HepG2 (cell line): ENCODE measurements at regions not wholly inside any gene's neighbourhood (a gene's known extent, or its start where the extent isn't known, plus 50 kb on each side); places are given as distances from the start of the nearest gene placed in this dataset.

Source experiments
- ATAC-seq: fragments of 200-7000 bp; cut with Tn5 transposase; 3 replicates; pipeline ENCODE4 v1.9.1; 2020; ENCODE audit warnings: mild to moderate bottlenecking, moderate library complexity
- BruUV-seq: library from RNA; stranded (reverse); fragments of 400-500 nt; replicated peaks from 2 replicates; lab custom pipeline; 2021; lab: Mats Ljungman, UMichigan
- CTCF ChIA-PET: fragments of 300-600 bp; formaldehyde crosslinking; extraction: SDS; loops from one replicate; lab custom pipeline; 2021; ENCODE audit warnings: low total read pairs, inconsistent platforms, low intra/inter-chr PET ratio; lab: Yijun Ruan, JAX
- POLR2A ChIA-PET: fragments of 350-600 bp; sonication (Branson Sonifier 250); formaldehyde crosslinking; loops from one replicate; lab custom pipeline; 2020; ENCODE audit warnings: antibody characterized with exemption, inconsistent platforms; lab: Yijun Ruan, JAX
- DNase-seq: peaks from one replicate; pipeline ENCODE4 v3.0.0-alpha.2; 2015; ENCODE audit warnings: low spot score
- FAIRE-seq: peaks from 3 replicates; lab custom pipeline; 2011; peaks lifted over from hg19 to GRCh38; lab: Jason Lieb, UNC
- H2AFZ ChIP-seq: one replicate; pipeline ENCODE4 v1.6.1; 2011; ENCODE audit warnings: low read length, inconsistent platforms
- H3K27ac ChIP-seq: fragments of 300-600 bp; 3 replicates; pipeline ENCODE4 v1.8.0; 2011; ENCODE audit warnings: mixed run types, mild to moderate bottlenecking, mixed read lengths, low read length, inconsistent platforms; ENCODE audit not compliant: insufficient read depth; ENCODE audit errors: extremely low read length
- H3K27me3 ChIP-seq, 2 experiments: fragments of 200-600 bp in 1 of 2; 2 replicates in 1 of 2; 3 replicates in 1 of 2; pipeline versions ENCODE4 v1.6.0 to v1.8.0; 2011; ENCODE audit warnings: low read length in 2 of 2, mild to moderate bottlenecking in 2 of 2, moderate library complexity in 2 of 2, inconsistent platforms in 1 of 2; ENCODE audit not compliant: insufficient read depth in 2 of 2, control insufficient read depth in 1 of 2
- H3K36me3 ChIP-seq, 2 experiments: fragments of 200-600 bp in 1 of 2; replicated peaks in 1 of 2; 2 replicates in 1 of 2; 3 replicates in 1 of 2; pipeline versions ENCODE4 v1.5.1 to v1.8.0; 2011; ENCODE audit warnings: low read length in 2 of 2, inconsistent platforms in 1 of 2; ENCODE audit not compliant: insufficient read depth in 2 of 2, control insufficient read depth in 1 of 2
- H3K4me1 ChIP-seq: 2 replicates; pipeline ENCODE4 v1.5.1; 2012; ENCODE audit warnings: low read length, inconsistent platforms; ENCODE audit not compliant: insufficient read depth
- H3K4me2 ChIP-seq: 2 replicates; pipeline ENCODE4 v1.6.0; 2011; ENCODE audit warnings: low read depth, low read length, inconsistent platforms
- H3K4me3 ChIP-seq, 3 experiments: fragments of 200-600 bp in 1 of 3; sonication (generic), shearing (Covaris generic) in 1 of 3; replicated peaks in 1 of 3; 2 replicates each; pipeline ENCODE4 v1.5.1; 2011 to 2016; ENCODE audit warnings: low read length in 3 of 3, inconsistent platforms in 2 of 3, low read depth in 2 of 3, mild to moderate bottlenecking in 2 of 3, control low read depth in 1 of 3, mixed read lengths in 1 of 3; ENCODE audit not compliant: insufficient read depth in 1 of 3
- H3K79me2 ChIP-seq: one replicate; pipeline ENCODE4 v1.6.1; 2011; ENCODE audit warnings: low read length, inconsistent platforms; ENCODE audit not compliant: insufficient read depth
- H3K9ac ChIP-seq: 2 replicates; pipeline ENCODE4 v1.6.0; 2011; ENCODE audit warnings: mild to moderate bottlenecking, low read depth, low read length, inconsistent platforms; ENCODE audit not compliant: insufficient read depth
- H3K9me3 ChIP-seq: 2 replicates; pipeline ENCODE4 v1.5.1; 2012; ENCODE audit warnings: mild to moderate bottlenecking, low read length
- H4K20me1 ChIP-seq: 2 replicates; pipeline ENCODE4 v1.6.0; 2011; ENCODE audit warnings: inconsistent platforms, mild to moderate bottlenecking, low read length, moderate library complexity; ENCODE audit not compliant: insufficient read depth
- MAFF ChIP-seq: IDR thresholded peaks from 2 replicates; pipeline ENCODE4 v1.6.1; 2011; ENCODE audit warnings: low read depth, low read length, improper control_type of control experiment
- MAFK ChIP-seq, 2 experiments: IDR thresholded peaks in 1 of 2; conservative IDR thresholded peaks in 1 of 2; 2 replicates each; pipeline ENCODE4 v1.6.1; 2011; ENCODE audit warnings: improper control_type of control experiment in 2 of 2, low read length in 2 of 2
- ZIK1 ChIP-seq: sonication (generic); formaldehyde crosslinking; IDR thresholded peaks from 2 replicates; pipeline ENCODE4 v1.5.0; 2020; ENCODE audit warnings: mild to moderate bottlenecking, low read depth, missing genetic modification reagents, borderline replicate concordance
- WGBS: methylation state at CpG from one replicate; pipeline ENCODE4 v1.1.6; 2017; ENCODE audit warnings: low lambda C conversion rate; 5-methylcytosine and 5-hydroxymethylcytosine counted together
- in situ Hi-C: cut with HindIII; loops from 2 replicates; pipeline ENCODE4 v1.10.0; 2017; ENCODE audit warnings: low pct_unique_long_range_greater_than_20kb; ENCODE audit not compliant: extremely low pct_ligation_motif_present
- intact Hi-C: fragments of 100-400 bp; cut with micrococcal nuclease; formaldehyde crosslinking; loops from one replicate; pipeline ENCODE4 v1.10.0; 2022; ENCODE audit not compliant: unreplicated experiment
- TF ChIP-seq, protein P1 (sequence below): sonication (generic); formaldehyde crosslinking; IDR thresholded peaks from 2 replicates; pipeline ENCODE4 v1.8.0; 2022; ENCODE audit warnings: mild to moderate bottlenecking, missing genetic modification reagents; ENCODE audit not compliant: insufficient replicate concordance

- H3K9me3 ChIP-seq: peaks cover 12% of the 10 kb centered on the region; the same call in 1 of the 2 replicates
- H3K9ac ChIP-seq: no peak overlapping the region
- H3K4me3 ChIP-seq: no peak overlapping the region
- no TSS peak for BruUV-seq
- ChIA-PET CTCF (no interaction called here), POLR2A (no interaction called here)
- no peaks in the 10 kb centered on the region for H3K79me2 ChIP-seq
- H3K36me3 ChIP-seq: no peaks in the 10 kb centered on the region
- H3K27ac ChIP-seq: no peak overlapping the region
- H3K27me3 ChIP-seq: no peaks in the 10 kb centered on the region
- TF ChIP-seq, protein P1, sequence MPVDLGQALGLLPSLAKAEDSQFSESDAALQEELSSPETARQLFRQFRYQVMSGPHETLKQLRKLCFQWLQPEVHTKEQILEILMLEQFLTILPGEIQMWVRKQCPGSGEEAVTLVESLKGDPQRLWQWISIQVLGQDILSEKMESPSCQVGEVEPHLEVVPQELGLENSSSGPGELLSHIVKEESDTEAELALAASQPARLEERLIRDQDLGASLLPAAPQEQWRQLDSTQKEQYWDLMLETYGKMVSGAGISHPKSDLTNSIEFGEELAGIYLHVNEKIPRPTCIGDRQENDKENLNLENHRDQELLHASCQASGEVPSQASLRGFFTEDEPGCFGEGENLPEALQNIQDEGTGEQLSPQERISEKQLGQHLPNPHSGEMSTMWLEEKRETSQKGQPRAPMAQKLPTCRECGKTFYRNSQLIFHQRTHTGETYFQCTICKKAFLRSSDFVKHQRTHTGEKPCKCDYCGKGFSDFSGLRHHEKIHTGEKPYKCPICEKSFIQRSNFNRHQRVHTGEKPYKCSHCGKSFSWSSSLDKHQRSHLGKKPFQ (CRISPR knock-in tag): no peak
- no peak for TF ChIP-seq MAFK (conservative IDR thresholded peaks at IDR 0.05 in 1 of 2, IDR thresholded peaks at IDR 0.05 in 1 of 2; ENCODE audit: low read length in 2 of 2)
- no peaks in the 10 kb centered on the region for H4K20me1 ChIP-seq
- no peaks in the 10 kb centered on the region for H3K4me1 ChIP-seq
- intact Hi-C loops (no loop called here), in situ Hi-C loops (no loop called here)
- FAIRE-seq (no peak), ATAC-seq (no peak), DNase-seq (no peak)
- H2AFZ ChIP-seq: no peak overlapping the region
- WGBS: 74% methylated on average over 1 of the region's 1 CpG
- no peak overlapping the region for H3K4me2 ChIP-seq
These were observed 94.4 kb downstream of the DTWD1 start for GRCh38 chr15:49715211-49715610.

DNA sequence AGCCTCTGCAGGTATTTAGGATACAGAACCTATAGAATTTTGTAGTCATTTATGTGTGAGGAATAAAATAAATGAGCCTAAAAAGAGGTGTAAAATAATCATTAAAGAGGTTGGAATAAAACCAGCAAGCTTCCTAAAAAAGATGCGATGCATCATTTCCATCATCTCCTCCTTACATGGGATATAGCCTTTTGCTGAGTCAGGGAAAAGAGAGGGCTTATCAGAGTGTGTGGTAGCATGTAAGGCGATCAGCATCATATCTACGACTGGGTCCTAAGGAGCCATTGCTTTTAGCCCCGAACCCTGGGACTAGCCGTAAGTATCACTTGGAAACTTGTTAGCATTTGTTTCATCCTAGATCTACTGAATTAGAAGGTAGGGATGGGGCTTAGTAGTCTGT, 94.9 kb downstream of the DTWD1 start:
- no TSS peak for BruUV-seq

More for the DNA sequence above, 94.9 kb downstream of the DTWD1 start:
- in situ Hi-C loops (no loop called here), intact Hi-C loops (no loop called here)
- H3K4me2 ChIP-seq: no peak overlapping the region
- no peak for DNase-seq
- POLR2A ChIA-PET: no interaction called here
- FAIRE-seq: no peak
- TF ChIP-seq ZIK1 (no peak), MAFK (conservative IDR thresholded peaks at IDR 0.05 in 1 of 2, IDR thresholded peaks at IDR 0.05 in 1 of 2; ENCODE audit: low read length in 2 of 2) (peak; percentile 94 to 98), MAFF (peak; percentile 97)
- TF ChIP-seq, all 625 proteins: peak for 2
- Histone ChIP-seq H3K27ac (no peak overlapping the region), H2AFZ (no peak overlapping the region), H3K79me2 (no peaks in the 10 kb centered on the region), H3K27me3 (no peaks in the 10 kb centered on the region), H3K9ac (no peak overlapping the region), H4K20me1 (no peaks in the 10 kb centered on the region), H3K4me3 (no peak overlapping the region), H3K36me3 (no peaks in the 10 kb centered on the region), H3K4me1 (no peaks in the 10 kb centered on the region), H3K9me3 (peaks cover 7% of the 10 kb centered on the region; the same call in 1 of the 2 replicates)
- ATAC-seq: no peak
- WGBS: 10% methylated on average over 5 of the region's 5 CpGs
- CTCF ChIA-PET: no interaction called here
